ENCODE measurements at regions not wholly inside any gene's neighbourhood (a gene's known extent, or its start where the extent isn't known, plus 50 kb on each side); places are given as distances from the start of the nearest gene placed in this dataset.

- CTCF ChIA-PET: no interaction called here
- intact Hi-C loops (cut with micrococcal nuclease): no loop called here
- no peak for DNase-seq (ENCODE audit: unreplicated experiment)
- TF ChIP-seq, protein P1, sequence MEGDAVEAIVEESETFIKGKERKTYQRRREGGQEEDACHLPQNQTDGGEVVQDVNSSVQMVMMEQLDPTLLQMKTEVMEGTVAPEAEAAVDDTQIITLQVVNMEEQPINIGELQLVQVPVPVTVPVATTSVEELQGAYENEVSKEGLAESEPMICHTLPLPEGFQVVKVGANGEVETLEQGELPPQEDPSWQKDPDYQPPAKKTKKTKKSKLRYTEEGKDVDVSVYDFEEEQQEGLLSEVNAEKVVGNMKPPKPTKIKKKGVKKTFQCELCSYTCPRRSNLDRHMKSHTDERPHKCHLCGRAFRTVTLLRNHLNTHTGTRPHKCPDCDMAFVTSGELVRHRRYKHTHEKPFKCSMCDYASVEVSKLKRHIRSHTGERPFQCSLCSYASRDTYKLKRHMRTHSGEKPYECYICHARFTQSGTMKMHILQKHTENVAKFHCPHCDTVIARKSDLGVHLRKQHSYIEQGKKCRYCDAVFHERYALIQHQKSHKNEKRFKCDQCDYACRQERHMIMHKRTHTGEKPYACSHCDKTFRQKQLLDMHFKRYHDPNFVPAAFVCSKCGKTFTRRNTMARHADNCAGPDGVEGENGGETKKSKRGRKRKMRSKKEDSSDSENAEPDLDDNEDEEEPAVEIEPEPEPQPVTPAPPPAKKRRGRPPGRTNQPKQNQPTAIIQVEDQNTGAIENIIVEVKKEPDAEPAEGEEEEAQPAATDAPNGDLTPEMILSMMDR (IDR thresholded peaks at IDR 0.05; ENCODE audit: unreplicated experiment): no peak
- H3K27ac Mint-ChIP-seq (ENCODE audit: low read depth, unreplicated experiment): no peak overlapping the region
- POLR2A ChIA-PET: interaction anchor here (1.2 to 1.6 kb wide), 2 partner anchors 10 to 18 kb away, joined by 3 to 4 read pairs; no protein-coding TSS in a partner anchor
- no TSS peak for BruUV-seq (replicated peaks)
- H3K4me1 Mint-ChIP-seq (ENCODE audit: insufficient read depth, unreplicated experiment): no peaks in the 10 kb centered on the region
- no peak overlapping the region for H3K4me3 Mint-ChIP-seq (ENCODE audit: unreplicated experiment)
- no peaks in the 10 kb centered on the region for H3K27me3 Mint-ChIP-seq (ENCODE audit: insufficient read depth, unreplicated experiment)
- no peaks in the 10 kb centered on the region for H3K9me3 Mint-ChIP-seq (ENCODE audit: unreplicated experiment)
- no peaks in the 10 kb centered on the region for H3K36me3 Mint-ChIP-seq (ENCODE audit: insufficient read depth, unreplicated experiment)
Measured at GRCh38 chr12:91432089-91432488, 249.5 kb upstream of the DCN start.

DNA sequence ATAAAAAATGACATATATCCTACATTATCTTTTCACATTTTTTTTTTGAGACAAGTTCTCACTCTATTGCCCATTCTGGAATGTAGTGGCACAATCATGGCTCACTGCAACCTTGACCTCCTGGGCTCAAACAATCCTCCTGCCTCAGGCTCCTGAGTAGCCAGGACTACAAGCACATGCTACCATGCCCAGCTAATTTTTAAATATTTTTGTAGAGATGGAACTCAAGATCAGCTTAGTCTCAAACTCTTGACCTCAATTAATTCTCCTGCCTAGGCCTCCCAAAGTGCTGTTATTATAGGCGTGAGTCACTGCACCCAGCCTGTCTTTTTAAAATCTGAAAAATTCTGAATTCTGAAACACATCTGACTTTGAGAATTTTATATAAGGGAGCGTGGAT is 241.9 kb upstream of the DCN start:
- intact Hi-C loops (cut with micrococcal nuclease): no loop called here
- no TSS peak for BruUV-seq (replicated peaks)
- ChIA-PET POLR2A (no interaction called here), CTCF (no interaction called here)
- Mint-ChIP-seq H3K4me3 (ENCODE audit: unreplicated experiment) (no peak overlapping the region), H3K9me3 (ENCODE audit: unreplicated experiment) (no peaks in the 10 kb centered on the region), H3K36me3 (ENCODE audit: insufficient read depth, unreplicated experiment) (no peaks in the 10 kb centered on the region), H3K4me1 (ENCODE audit: insufficient read depth, unreplicated experiment) (peaks cover 8% of the 10 kb centered on the region), H3K27ac (ENCODE audit: low read depth, unreplicated experiment) (no peak overlapping the region), H3K27me3 (ENCODE audit: insufficient read depth, unreplicated experiment) (no peaks in the 10 kb centered on the region)
- TF ChIP-seq, protein P1 (IDR thresholded peaks at IDR 0.05; ENCODE audit: unreplicated experiment): no peak
- DNase-seq (ENCODE audit: unreplicated experiment): no peak

DNA sequence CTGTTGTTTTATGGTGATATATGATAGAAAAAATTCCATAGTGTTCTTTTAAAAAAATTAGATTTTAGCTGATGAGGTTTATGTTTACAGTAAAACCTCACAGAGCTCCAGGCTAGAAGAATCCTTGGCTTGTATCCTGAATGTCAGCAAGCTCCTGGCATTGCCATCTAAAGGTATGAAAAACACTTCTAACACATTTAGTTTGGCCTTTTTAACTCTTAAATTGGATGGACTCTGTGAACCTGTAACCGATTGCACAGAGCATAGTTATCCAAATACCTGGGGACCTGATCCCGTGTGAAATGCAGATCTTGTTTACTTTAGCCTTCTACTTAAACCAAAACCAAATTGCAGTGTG is 241.1 kb upstream of the DCN start:
- H3K27me3 Mint-ChIP-seq (ENCODE audit: insufficient read depth, unreplicated experiment): no peaks in the 10 kb centered on the region
- POLR2A ChIA-PET: interaction anchor here (0.6 to 1.8 kb wide), 3 partner anchors 9 to 510 kb away, joined by 3 to 10 read pairs (median 4); no protein-coding TSS in a partner anchor
- BruUV-seq (replicated peaks): no TSS peak
- H3K9me3 Mint-ChIP-seq (ENCODE audit: unreplicated experiment): no peaks in the 10 kb centered on the region
- no peak for DNase-seq (ENCODE audit: unreplicated experiment)
- no peak overlapping the region for H3K4me3 Mint-ChIP-seq (ENCODE audit: unreplicated experiment)
- intact Hi-C loops (cut with micrococcal nuclease): no loop called here
- no peak overlapping the region for H3K27ac Mint-ChIP-seq (ENCODE audit: low read depth, unreplicated experiment)
- CTCF ChIA-PET: no interaction called here
- TF ChIP-seq, protein P1 (IDR thresholded peaks at IDR 0.05; ENCODE audit: unreplicated experiment): no peak
- H3K36me3 Mint-ChIP-seq (ENCODE audit: insufficient read depth, unreplicated experiment): no peaks in the 10 kb centered on the region
- H3K4me1 Mint-ChIP-seq (ENCODE audit: insufficient read depth, unreplicated experiment): peaks cover 8% of the 10 kb centered on the region

- peak overlapping the region; percentile 9 for H3K4me3 Mint-ChIP-seq (ENCODE audit: unreplicated experiment)
- no peaks in the 10 kb centered on the region for H3K27me3 Mint-ChIP-seq (ENCODE audit: insufficient read depth, unreplicated experiment)
- H3K4me1 Mint-ChIP-seq (ENCODE audit: insufficient read depth, unreplicated experiment): peaks cover 8% of the 10 kb centered on the region
- TF ChIP-seq, protein P1 (IDR thresholded peaks at IDR 0.05; ENCODE audit: unreplicated experiment): no peak
- DNase-seq (ENCODE audit: unreplicated experiment): no peak
- no TSS peak for BruUV-seq (replicated peaks)
- intact Hi-C loops (cut with micrococcal nuclease): no loop called here
- CTCF ChIA-PET: no interaction called here
- no peaks in the 10 kb centered on the region for H3K36me3 Mint-ChIP-seq (ENCODE audit: insufficient read depth, unreplicated experiment)
- no peak overlapping the region for H3K27ac Mint-ChIP-seq (ENCODE audit: low read depth, unreplicated experiment)
- no peaks in the 10 kb centered on the region for H3K9me3 Mint-ChIP-seq (ENCODE audit: unreplicated experiment)
- POLR2A ChIA-PET: interaction anchor here (0.6 to 1.8 kb wide), 4 partner anchors 9 to 721 kb away, joined by 3 to 10 read pairs (median 4); no protein-coding TSS in a partner anchor
Measured at GRCh38 chr12:91422811-91423692, 240.4 kb upstream of the DCN start.

Measured in MCF 10A (cell line).